ENCODE measurements at regions not wholly inside any gene's neighbourhood (a gene's known extent, or its start where the extent isn't known, plus 50 kb on each side); places are given as distances from the start of the nearest gene placed in this dataset.
"Not testable (repeated sequence)": the region's sequence is repeated elsewhere in the genome, so short reads cannot be mapped to it uniquely, and the experiment has no call there.

- DNase-seq (ENCODE audit: low read depth, low spot score): no peak
- no peak overlapping the region for H3K4me3 ChIP-seq (ENCODE audit: low read length)
These were observed 173.9 kb downstream of the C9orf50 start for GRCh38 chr9:129446828-129447550.

GRCh38 chr9:129445794-129446306, 175.1 kb downstream of the C9orf50 start:
- no peak for DNase-seq (ENCODE audit: low read depth, low spot score)
- H3K4me3 ChIP-seq (ENCODE audit: low read length): no peak overlapping the region

- not testable (repeated sequence) for H3K4me3 ChIP-seq (ENCODE audit: low read length); DNase-seq (ENCODE audit: low read depth, low spot score)
These were observed 177.3 kb downstream of the C9orf50 start for GRCh38 chr9:129443515-129444164.

GRCh38 chr9:129442803-129443511, 177.9 kb downstream of the C9orf50 start:
- no peak overlapping the region for H3K4me3 ChIP-seq (ENCODE audit: low read length)
- peak; percentile 31 for DNase-seq (ENCODE audit: low read depth, low spot score)

GRCh38 chr9:129441852-129442251, 179.0 kb downstream of the C9orf50 start:
- DNase-seq (ENCODE audit: low read depth, low spot score): peak; percentile 66
- H3K4me3 ChIP-seq (ENCODE audit: low read length): no peak overlapping the region

GRCh38 chr9:129440435-129441186, 180.3 kb downstream of the C9orf50 start:
- DNase-seq (ENCODE audit: low read depth, low spot score): peak; percentile 69
- H3K4me3 ChIP-seq (ENCODE audit: low read length): no peak overlapping the region

GRCh38 chr9:129439242-129439641, 181.7 kb downstream of the C9orf50 start:
- no peak for DNase-seq (ENCODE audit: low read depth, low spot score)
- H3K4me3 ChIP-seq (ENCODE audit: low read length): no peak overlapping the region

- DNase-seq (ENCODE audit: low read depth, low spot score): no peak
- H3K4me3 ChIP-seq (ENCODE audit: low read length): no peak overlapping the region
These were observed 183.1 kb downstream of the C9orf50 start for GRCh38 chr9:129437626-129438323.

- peak overlapping the region; percentile 16; the same call in 1 of the 2 replicates for H3K4me3 ChIP-seq (ENCODE audit: low read length)
- DNase-seq (ENCODE audit: low read depth, low spot score): no peak
These were observed 183.9 kb downstream of the C9orf50 start for GRCh38 chr9:129436751-129437625.

GRCh38 chr9:129435988-129436717, 184.7 kb downstream of the C9orf50 start:
- DNase-seq (ENCODE audit: low read depth, low spot score): no peak
- no peak overlapping the region for H3K4me3 ChIP-seq (ENCODE audit: low read length)

GRCh38 chr9:129435291-129435690, 185.6 kb downstream of the C9orf50 start:
- DNase-seq (ENCODE audit: low read depth, low spot score): no peak
- H3K4me3 ChIP-seq (ENCODE audit: low read length): no peak overlapping the region

- no peak for DNase-seq (ENCODE audit: low read depth, low spot score)
- H3K4me3 ChIP-seq (ENCODE audit: low read length): no peak overlapping the region
These were observed 186.7 kb downstream of the C9orf50 start for GRCh38 chr9:129434187-129434586.

- no peak for DNase-seq (ENCODE audit: low read depth, low spot score)
- no peak overlapping the region for H3K4me3 ChIP-seq (ENCODE audit: low read length)
These were observed 188.4 kb downstream of the C9orf50 start for GRCh38 chr9:129432297-129433154.

GRCh38 chr9:129430940-129431643, 189.8 kb downstream of the C9orf50 start:
- no peak overlapping the region for H3K4me3 ChIP-seq (ENCODE audit: low read length)
- DNase-seq (ENCODE audit: low read depth, low spot score): no peak

GRCh38 chr9:129428864-129429577, 191.9 kb downstream of the C9orf50 start:
- no peak for DNase-seq (ENCODE audit: low read depth, low spot score)
- no peak overlapping the region for H3K4me3 ChIP-seq (ENCODE audit: low read length)

All from Jurkat, Clone E6-1 (cell line).